Common myeloid progenitor, CD34-positive (primary cell): ENCODE measurements at regions not wholly inside any gene's neighbourhood (a gene's known extent, or its start where the extent isn't known, plus 50 kb on each side); places are given as distances from the start of the nearest gene placed in this dataset.

Experiments used
- CTCF ChIA-PET: fragments of 350-600 bp; sonication (Branson Sonifier 250); formaldehyde crosslinking; loops from one replicate; lab custom pipeline; 2021; ENCODE audit warnings: antibody characterized with exemption; lab: Charles Lee
- POLR2A ChIA-PET: fragments of 350-600 bp; sonication (Branson Sonifier 250); formaldehyde crosslinking; loops from one replicate; lab custom pipeline; 2021; ENCODE audit warnings: antibody characterized with exemption; lab: Charles Lee
- DNase-seq, 3 donors: peaks; one replicate each; pipeline versions ENCODE4 v3.0.0 to v3.0.0-alpha.2; 2013
- H3K27ac ChIP-seq, 2 experiments: 1 replicate in 1 of 2; 2 replicates in 1 of 2; pipeline ENCODE4 v1.7.0; 2013; ENCODE audit warnings: inconsistent platforms in 2 of 2, low read length in 2 of 2, mild to moderate bottlenecking in 2 of 2, low read depth in 1 of 2, moderate library complexity in 1 of 2; ENCODE audit not compliant: severe bottlenecking in 2 of 2, insufficient read depth in 1 of 2, poor library complexity in 1 of 2
- H3K27me3 ChIP-seq, 5 experiments: replicated peaks in 2 of 5; 1 replicate in 3 of 5; 2 replicates in 2 of 5; pipeline versions ENCODE4 v1.6.1 to v1.7.0; 2013; ENCODE audit warnings: low read length in 4 of 5, mild to moderate bottlenecking in 2 of 5, moderate library complexity in 2 of 5, inconsistent platforms in 1 of 5; ENCODE audit not compliant: insufficient read depth in 5 of 5, control insufficient read depth in 4 of 5
- H3K36me3 ChIP-seq, 4 experiments: 1 replicate in 2 of 4; 2 replicates in 2 of 4; pipeline versions ENCODE4 v1.6.1 to v1.7.0; 2013; ENCODE audit warnings: low read length in 3 of 4, control low read depth in 1 of 4, mild to moderate bottlenecking in 1 of 4; ENCODE audit not compliant: control insufficient read depth in 4 of 4, insufficient read depth in 4 of 4
- H3K4me1 ChIP-seq, 4 experiments: 1 replicate in 3 of 4; 2 replicates in 1 of 4; pipeline versions ENCODE4 v1.6.1 to v1.7.1; 2013; ENCODE audit warnings: low read length in 3 of 4, mild to moderate bottlenecking in 3 of 4, control low read depth in 1 of 4, inconsistent platforms in 1 of 4, moderate library complexity in 1 of 4; ENCODE audit not compliant: control insufficient read depth in 4 of 4, insufficient read depth in 4 of 4; ENCODE audit errors: control extremely low read depth in 1 of 4
- H3K4me3 ChIP-seq, 7 experiments: 1 replicate in 4 of 7; 2 replicates in 3 of 7; pipeline versions ENCODE4 v1.5.1 to v1.7.0; 2013; ENCODE audit warnings: mild to moderate bottlenecking in 7 of 7, low read length in 6 of 7, moderate library complexity in 6 of 7, inconsistent platforms in 2 of 7, low read depth in 2 of 7, control low read depth in 1 of 7; ENCODE audit not compliant: insufficient read depth in 4 of 7, control insufficient read depth in 1 of 7; ENCODE audit errors: extremely low read depth in 1 of 7
- H3K9me3 ChIP-seq, 5 experiments: 1 replicate in 4 of 5; 2 replicates in 1 of 5; pipeline versions ENCODE4 v1.6.1 to v1.7.1; 2013; ENCODE audit warnings: low read length in 4 of 5, mild to moderate bottlenecking in 2 of 5, inconsistent platforms in 1 of 5, low read depth in 1 of 5, moderate library complexity in 1 of 5; ENCODE audit not compliant: control insufficient read depth in 4 of 5, insufficient read depth in 2 of 5; ENCODE audit errors: control extremely low read depth in 1 of 5
- WGBS: methylation state at CpG from one replicate; pipeline ENCODE4 v1.1.5; 2013; ENCODE audit not compliant: insufficient coverage; 5-methylcytosine and 5-hydroxymethylcytosine counted together

DNA sequence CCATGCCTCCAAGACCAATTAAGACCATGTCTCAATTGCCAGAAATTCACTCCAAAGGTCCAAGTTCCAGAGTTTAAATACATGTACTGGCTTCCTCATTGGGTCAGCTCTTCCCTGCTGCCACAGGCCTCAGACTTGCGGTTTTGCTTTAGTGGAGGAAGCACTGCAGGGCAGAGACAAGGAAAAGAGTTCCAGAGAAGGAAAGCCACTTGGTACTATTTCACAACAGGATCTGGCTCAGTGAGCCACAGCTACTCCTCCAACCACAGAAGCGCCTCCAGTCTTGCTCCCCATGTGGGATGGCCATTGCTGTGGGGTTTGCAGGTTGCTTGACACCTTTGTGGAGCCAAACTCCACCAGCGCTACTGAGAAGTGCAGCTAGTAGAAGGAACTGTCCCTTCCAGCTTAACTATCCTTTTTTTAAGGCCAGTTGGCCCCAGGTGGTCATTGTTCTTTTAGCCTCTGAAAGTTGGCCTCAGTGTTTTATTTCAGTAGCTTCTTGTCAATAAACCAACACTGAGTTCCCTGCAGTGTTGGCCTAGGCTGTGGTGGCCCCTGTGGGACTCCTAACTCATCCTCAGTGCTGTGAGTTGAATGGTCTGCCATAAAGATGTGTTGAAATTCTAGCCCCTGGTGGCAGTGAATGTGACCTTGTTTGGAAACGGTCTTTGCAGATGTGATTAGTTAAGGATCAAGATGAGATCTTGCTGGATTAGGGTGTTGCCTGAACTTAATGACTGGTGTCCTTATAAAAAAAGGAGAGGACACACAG is 93.7 kb upstream of the DAP start:
- H3K27ac ChIP-seq: no peak overlapping the region
- ChIA-PET POLR2A (interaction anchor here (0.6 kb wide), 1 partner anchor 313 kb away, joined by 3 read pairs; no protein-coding TSS in a partner anchor), CTCF (interaction anchor here (0.6 to 3.0 kb wide), 7 partner anchors 12 to 158 kb away, joined by 3 to 15 read pairs (median 4); no protein-coding TSS in a partner anchor)
- H3K4me3 ChIP-seq: no peak overlapping the region
- H3K36me3 ChIP-seq: no peaks in the 10 kb centered on the region
- no peaks in the 10 kb centered on the region for H3K9me3 ChIP-seq
- WGBS: 26% methylated on average over 4 of the region's 4 CpGs
- H3K4me1 ChIP-seq: peaks cover 0 to 46% (median 39%) of the 10 kb centered on the region in 4 experiments
- no peaks in the 10 kb centered on the region for H3K27me3 ChIP-seq
- DNase-seq: peak; percentile 56 to 70 (median 60)

DNA sequence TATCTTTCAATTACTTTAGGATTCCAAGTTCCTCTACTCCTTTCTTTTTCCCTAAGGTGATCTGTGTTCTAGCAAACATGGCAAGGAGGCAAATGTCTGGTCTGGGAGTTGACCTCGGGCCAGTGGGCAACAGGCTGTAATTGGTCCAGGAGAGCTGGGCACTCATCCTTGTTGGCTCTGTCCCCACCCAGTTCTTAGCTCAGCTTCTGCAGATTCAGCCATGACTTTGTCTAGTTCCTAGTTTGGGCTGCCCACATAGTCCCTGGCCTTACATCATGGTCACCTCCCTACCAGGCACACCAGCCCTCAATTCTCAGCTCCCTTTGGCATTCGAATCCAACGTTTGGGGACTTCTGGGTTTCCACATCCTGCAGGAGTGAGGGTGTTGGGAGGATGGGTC is 92.1 kb upstream of the DAP start:
- Histone ChIP-seq H3K36me3 (no peaks in the 10 kb centered on the region), H3K4me3 (no peak overlapping the region), H3K27ac (no peak overlapping the region), H3K9me3 (no peaks in the 10 kb centered on the region), H3K27me3 (no peaks in the 10 kb centered on the region), H3K4me1 (peaks cover 0 to 45% (median 39%) of the 10 kb centered on the region in 4 experiments)
- ChIA-PET CTCF (interaction anchor here (0.8 to 1.3 kb wide), 2 partner anchors 12 to 17 kb away, joined by 3 read pairs; no protein-coding TSS in a partner anchor), POLR2A (no interaction called here)
- DNase-seq: no peak
- no CpG with 5 or more reads among the region's 3 CpGs for WGBS

DNA sequence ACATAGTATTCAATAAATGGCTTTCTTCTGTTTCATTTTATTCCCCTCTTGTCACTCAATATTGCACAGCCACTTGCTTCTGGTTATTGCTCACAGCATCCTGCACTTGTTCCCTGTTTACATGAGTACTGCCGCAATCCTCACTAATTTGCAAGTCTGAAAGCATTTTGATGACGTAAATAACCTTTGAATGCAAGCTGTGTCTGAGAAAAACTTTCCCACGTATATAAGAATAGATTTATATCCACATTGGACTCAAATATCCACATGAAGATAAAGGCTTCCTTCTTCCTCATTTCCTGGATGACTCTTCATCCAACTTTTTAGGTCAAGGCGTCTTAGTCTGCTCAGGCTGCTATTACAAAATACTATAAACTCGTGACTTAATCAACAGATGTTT is 88.2 kb upstream of the DAP start:
- no peaks in the 10 kb centered on the region for H3K27me3 ChIP-seq
- POLR2A ChIA-PET: no interaction called here
- H3K9me3 ChIP-seq: no peaks in the 10 kb centered on the region
- H3K36me3 ChIP-seq: no peaks in the 10 kb centered on the region
- CTCF ChIA-PET: no interaction called here
- 97% methylated on average over 3 of the region's 5 CpGs for WGBS
- H3K4me1 ChIP-seq: peaks cover 0 to 10% (median 4%) of the 10 kb centered on the region in 4 experiments
- no peak for DNase-seq
- no peak overlapping the region for H3K27ac ChIP-seq
- no peak overlapping the region for H3K4me3 ChIP-seq

DNA sequence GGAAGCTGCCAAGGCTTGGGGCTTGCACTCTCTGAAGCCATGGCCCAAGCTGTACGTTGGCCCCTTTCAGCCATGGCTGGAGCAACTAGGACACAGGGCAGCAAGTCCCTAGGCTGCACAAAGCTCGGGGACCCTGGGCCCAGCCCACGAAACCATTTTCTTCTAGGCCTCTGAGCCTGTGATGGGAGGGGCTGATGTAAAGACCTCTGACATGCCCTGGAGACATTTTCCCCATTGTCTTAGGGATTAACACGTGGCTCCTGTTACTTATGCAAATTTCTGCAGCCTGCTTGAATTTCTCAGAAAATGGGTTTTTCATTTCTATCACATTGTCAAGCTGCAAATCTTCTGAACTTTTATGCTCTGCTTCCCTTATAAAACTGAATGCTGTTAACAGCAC is 83.0 kb upstream of the DAP start:
- H3K4me3 ChIP-seq: no peak overlapping the region
- ChIA-PET CTCF (interaction anchor here (1.4 to 1.5 kb wide), 2 partner anchors 12 to 13 kb away, joined by 3 to 4 read pairs; no protein-coding TSS in a partner anchor), POLR2A (no interaction called here)
- no peaks in the 10 kb centered on the region for H3K4me1 ChIP-seq
- no peak for DNase-seq
- H3K27me3 ChIP-seq: no peaks in the 10 kb centered on the region
- H3K27ac ChIP-seq: no peak overlapping the region
- no peaks in the 10 kb centered on the region for H3K9me3 ChIP-seq
- 100% methylated on average over 1 of the region's 4 CpGs for WGBS
- H3K36me3 ChIP-seq: no peaks in the 10 kb centered on the region

DNA sequence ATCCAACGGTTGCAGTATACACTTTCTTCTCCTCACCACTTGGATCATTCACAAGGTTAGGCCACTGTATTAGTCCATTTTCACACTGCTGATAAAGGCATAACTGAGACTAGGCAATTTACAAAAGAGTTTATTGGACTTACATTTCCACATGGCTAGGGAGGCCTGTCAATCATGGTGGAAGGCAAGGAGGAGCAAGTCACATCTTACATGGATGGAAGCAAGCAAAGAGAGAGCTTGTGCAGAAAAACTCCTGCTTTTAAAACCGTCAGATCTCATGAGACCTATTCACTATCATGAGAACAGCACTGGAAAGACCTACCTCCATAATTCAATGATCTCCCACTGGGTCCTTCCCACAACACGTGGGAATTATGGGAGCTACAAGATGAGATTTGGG is 81.8 kb upstream of the DAP start:
- WGBS: 100% methylated on average over 3 of the region's 3 CpGs
- Histone ChIP-seq H3K4me3 (no peak overlapping the region), H3K27ac (no peak overlapping the region), H3K9me3 (no peaks in the 10 kb centered on the region), H3K36me3 (no peaks in the 10 kb centered on the region), H3K4me1 (no peaks in the 10 kb centered on the region), H3K27me3 (no peaks in the 10 kb centered on the region)
- CTCF ChIA-PET: interaction anchor here (0.6 to 1.5 kb wide), 4 partner anchors 12 to 179 kb away, joined by 3 to 4 read pairs (median 4); no protein-coding TSS in a partner anchor
- POLR2A ChIA-PET: no interaction called here
- no peak for DNase-seq

DNA sequence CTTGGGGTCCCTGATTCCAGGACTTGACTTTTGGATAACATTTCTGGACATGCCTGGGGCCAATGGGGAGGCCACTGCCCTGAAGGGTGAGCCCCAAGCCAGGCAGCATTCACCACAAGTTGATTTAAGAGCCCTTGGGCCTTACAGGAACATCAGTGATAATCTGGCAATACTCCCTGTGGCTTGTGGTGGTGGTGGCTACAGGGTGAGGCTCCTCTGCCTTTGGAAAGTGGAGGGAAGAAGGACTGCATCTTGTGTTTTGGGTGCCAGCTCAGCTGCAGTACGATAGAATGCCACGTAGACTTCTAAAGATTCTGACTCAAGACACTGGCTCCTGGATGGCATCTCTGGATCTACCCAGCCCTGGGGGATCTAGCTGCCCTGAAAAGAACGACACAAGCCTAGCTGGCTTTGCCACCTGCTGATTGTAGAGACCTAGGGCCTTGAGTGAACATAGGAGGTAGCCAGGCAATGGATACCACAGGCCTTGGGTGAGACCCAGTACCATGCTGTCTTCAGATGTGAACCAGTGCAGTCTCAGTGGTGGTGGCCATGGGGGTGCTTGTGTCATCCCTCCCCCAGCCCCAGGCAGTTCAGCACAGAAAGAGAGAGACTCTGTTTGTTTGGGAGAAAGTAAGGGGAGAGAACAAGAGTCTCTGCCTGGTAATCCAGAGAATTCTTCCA is 79.0 kb upstream of the DAP start:
- Histone ChIP-seq H3K27ac (no peak overlapping the region), H3K9me3 (no peaks in the 10 kb centered on the region), H3K27me3 (no peaks in the 10 kb centered on the region), H3K36me3 (no peaks in the 10 kb centered on the region), H3K4me1 (no peaks in the 10 kb centered on the region), H3K4me3 (no peak overlapping the region)
- WGBS: 63% methylated on average over 3 of the region's 3 CpGs
- DNase-seq: peak in 1 of 3 donors; percentile 41
- ChIA-PET CTCF (no interaction called here), POLR2A (no interaction called here)

DNA sequence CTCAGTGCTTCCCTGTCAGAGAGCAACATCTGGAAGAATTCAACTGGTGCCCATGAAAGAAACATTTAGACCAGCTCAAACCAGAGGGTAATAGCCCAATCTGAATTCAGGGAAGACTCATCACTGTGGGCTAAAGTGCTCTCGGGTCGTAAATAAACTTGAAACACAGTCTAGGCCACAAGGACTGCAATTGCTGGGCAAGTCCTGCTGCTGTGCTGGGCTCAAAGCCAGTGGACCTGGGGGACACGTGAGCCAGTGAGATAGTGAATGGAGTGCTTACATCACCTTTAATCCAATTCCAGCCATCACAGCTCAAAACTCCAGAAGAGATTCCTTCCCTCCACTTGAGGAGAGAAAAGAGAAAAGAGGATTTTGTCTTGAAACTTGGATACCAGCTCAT is 78.1 kb upstream of the DAP start:
- ChIA-PET CTCF (no interaction called here), POLR2A (no interaction called here)
- Histone ChIP-seq H3K4me3 (no peak overlapping the region), H3K27me3 (no peaks in the 10 kb centered on the region), H3K9me3 (no peaks in the 10 kb centered on the region), H3K36me3 (no peaks in the 10 kb centered on the region), H3K27ac (no peak overlapping the region), H3K4me1 (no peaks in the 10 kb centered on the region)
- DNase-seq: no peak
- 100% methylated on average over 1 of the region's 3 CpGs for WGBS
